HG02884 (cell line): ENCODE measurements at regions not wholly inside any gene's neighbourhood (a gene's known extent, or its start where the extent isn't known, plus 50 kb on each side); places are given as distances from the start of the nearest gene placed in this dataset.

Experiments used
- ATAC-seq: cut with Tn5 transposase; IDR thresholded peaks from one replicate; pipeline ENCODE4 v1.9.1; 2021; ENCODE audit warnings: mild to moderate bottlenecking, moderate library complexity; ENCODE audit not compliant: unreplicated experiment

DNA sequence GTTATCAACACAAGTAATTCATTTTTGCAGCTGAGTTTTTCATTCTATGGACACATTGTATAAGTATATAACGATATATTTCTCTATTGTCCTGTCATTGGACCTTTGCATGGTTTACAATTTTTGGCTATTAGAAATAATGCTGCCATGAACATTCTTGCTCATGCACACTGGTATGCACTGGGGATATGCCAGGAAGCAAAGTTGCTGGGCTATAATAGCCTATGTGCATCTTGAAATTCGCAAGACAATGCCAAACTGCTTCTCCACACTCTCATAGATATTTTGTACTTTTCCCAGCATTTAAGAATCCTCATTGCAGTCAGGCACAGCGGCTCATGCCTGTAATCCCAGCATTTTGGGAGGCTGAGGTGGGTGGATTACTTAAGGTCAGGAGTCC is 852.6 kb upstream of the ID2 start:
- no peak for ATAC-seq

GRCh38 chr2:7830616-7831015 is 851.2 kb upstream of the ID2 start:
- no peak for ATAC-seq

- ATAC-seq = no peak
Measured at GRCh38 chr2:7835151-7835550, 846.7 kb upstream of the ID2 start.

- ATAC-seq = peak; percentile 96
Measured at GRCh38 chr2:7835693-7836680, 845.9 kb upstream of the ID2 start.

DNA sequence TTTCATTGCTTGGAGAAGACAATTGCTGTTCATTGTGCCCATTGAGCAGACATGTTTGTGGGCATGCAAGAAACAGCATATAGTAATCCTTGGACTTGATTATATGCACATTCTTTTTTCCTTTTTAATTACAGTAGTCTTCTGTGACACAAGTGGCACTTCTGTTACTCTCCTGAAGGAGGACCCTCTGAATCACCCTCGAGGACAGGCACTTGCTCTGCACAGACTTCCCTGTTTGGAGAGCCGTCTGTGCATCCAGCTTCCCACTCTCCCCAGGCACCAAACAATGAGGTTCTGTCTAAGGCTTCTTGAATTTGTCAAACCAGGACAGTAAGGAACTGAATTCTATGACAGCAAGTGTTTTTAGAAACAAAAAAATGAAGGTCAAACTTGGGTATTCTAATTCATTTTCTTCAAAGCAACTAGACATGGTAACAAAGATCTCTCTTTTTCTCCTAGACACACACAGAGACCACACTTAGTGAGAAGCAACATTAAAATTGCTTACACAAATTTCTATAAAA is 844.6 kb upstream of the ID2 start:
- ATAC-seq = no peak

- ATAC-seq = no peak
Measured at GRCh38 chr2:7838669-7839068, 843.2 kb upstream of the ID2 start.

DNA sequence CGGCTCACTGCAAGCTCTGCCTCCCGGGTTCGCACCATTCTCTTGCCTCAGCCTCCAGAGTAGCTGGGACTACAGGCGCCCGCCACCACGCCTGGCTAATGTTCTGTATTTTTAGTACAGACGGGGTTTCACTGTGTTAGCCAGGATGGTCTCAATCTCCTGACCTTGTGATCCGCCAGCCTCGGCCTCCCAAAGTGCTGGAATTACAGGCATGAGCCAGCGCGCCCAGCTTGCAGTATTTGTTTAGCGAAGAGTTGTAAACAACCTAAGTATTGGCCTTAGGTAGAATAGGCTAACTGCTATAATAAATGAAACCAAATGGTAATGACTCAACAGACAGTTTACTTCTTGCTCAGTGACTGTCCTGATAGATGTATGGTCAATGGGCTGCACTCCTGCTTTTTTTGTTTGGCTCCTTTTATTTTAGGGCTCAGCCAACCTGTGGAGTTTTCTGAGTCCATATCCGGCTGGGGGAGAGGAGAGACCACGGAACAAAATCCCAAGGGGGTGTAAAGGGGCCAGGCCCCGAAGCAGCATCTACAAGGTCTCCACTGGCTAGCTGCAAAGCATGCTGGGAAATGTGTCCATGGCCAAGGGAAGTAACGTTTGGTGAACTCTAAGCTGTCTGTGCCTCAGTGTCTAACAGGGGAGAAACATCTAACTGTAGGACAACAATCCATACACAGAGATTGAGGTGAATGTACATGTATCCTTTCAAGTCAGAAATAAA is 841.0 kb upstream of the ID2 start:
- no peak for ATAC-seq

GRCh38 chr2:7841751-7842150 is 840.1 kb upstream of the ID2 start:
- no peak for ATAC-seq

DNA sequence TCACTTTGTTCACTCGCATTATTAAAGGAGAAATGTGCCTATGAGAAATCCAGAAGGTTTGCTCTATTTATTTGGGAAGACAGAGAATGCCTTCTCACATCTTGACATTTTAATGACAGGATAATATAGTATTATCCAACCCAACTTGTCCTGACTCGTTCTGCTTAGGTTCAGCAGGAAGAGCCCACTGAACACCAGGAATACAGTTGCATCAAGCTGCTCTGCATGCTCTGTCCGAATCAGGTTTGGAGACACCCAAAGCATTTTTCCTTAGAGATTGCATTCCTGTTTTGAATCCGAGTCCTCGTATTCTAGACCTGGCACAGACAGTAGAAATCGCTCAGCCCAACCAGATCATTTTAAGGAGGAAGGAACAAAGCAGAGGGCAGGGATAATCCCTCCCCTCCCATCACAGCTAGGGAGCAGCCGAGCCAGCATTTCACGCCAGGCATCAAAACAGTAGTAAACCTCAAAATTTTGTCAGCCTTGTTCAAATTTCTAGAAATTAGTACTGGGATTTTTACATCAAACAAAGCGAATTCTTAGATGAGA is 837.4 kb upstream of the ID2 start:
- ATAC-seq = no peak

DNA sequence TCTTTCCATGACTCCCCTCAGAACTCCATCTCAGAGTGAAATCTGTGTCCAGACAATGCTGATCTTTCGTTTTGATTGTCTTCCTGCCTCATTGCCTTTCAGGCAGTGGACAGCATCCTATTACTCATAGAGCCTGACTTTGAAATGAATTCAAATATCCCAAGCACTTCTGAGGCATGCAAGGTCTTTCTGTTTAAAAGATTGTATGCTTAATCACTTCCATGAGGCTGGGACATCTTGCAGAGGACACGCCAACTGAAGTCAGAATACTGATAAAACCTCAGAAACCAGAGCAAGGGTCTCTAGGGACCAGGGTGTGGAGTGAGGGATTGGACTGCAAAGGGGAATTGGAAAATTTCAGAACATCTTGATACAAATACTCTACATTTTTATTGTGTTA is 836.5 kb upstream of the ID2 start:
- ATAC-seq = no peak

- no peak for ATAC-seq
Measured at GRCh38 chr2:7846607-7847006, 835.2 kb upstream of the ID2 start.

DNA sequence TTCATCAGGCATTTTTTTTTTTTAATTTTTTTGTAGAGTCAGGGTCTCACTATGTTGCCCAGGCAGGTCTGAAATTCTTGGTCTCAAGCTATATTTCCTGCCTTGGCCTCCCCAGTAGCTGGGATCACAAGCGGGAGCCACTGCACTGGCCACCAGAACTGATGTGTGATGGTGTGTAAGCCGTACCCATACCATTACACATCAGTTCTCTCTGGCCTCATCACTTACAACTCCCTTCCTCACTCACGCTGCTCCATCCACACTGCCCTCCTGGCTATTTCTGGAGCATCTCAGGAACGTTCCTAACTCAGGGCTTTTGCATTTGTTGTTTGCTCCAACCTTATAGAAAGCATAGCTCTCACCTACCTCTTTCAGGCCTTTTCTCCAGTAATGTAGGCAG is 834.5 kb upstream of the ID2 start:
- ATAC-seq = no peak

DNA sequence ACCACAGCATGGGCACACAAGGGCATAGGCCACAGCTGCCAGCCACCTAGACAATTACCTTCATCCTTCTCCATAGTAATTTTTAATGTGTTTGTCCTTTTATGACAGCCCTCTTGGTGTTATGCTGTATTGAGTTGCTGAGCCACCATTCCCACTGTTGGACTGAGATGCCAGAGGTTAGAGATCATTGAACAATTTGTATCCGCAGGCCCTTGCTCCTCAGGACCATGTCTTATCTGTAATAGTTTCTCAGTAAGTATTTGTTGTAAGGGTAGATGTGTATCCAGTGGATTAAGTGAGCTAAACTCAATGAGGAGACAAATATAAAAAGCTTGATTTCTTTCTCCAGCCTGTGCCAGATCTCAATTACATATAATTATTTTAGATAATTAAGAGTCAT is 832.8 kb upstream of the ID2 start:
- no peak for ATAC-seq

GRCh38 chr2:7849531-7849930 is 832.3 kb upstream of the ID2 start:
- ATAC-seq = no peak

DNA sequence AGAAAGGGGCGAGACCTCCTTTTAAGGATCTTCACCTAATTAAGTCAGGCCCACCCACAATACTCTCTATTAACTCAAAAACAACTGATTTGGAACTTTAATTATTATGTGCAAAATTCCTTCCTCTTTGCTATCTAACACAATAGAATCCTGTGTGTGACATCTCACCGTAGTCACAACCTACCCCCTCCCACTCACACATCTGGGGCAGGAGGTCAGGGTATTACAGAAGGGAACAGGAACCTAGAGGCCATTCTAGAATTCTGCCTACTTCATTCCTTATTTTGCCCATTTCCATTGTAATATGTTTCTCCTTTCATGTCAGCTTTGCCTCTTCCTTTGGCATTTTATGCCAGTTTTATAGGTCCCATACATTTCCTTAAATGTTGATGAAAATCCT is 829.3 kb upstream of the ID2 start:
- ATAC-seq = no peak

GRCh38 chr2:7857904-7858303 is 824.0 kb upstream of the ID2 start:
- no peak for ATAC-seq

DNA sequence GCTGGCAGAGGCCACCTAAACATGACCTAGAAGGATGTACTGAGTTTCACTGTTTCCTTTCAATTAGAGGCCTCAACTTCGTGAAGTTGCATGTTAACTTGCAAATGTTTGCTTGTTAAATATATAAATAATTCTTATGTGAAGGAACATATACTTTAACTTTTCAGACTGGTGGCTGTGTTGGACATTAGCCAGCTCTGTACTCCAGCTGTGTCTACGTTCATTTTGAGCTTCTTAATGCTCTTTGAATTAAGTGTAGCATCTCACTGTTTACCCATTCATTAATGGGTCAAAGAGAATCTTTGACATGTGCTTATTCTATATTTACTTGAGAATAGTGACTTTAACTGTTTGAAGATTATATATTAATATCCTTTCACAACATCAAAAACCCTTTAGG is 823.2 kb upstream of the ID2 start:
- ATAC-seq = no peak

DNA sequence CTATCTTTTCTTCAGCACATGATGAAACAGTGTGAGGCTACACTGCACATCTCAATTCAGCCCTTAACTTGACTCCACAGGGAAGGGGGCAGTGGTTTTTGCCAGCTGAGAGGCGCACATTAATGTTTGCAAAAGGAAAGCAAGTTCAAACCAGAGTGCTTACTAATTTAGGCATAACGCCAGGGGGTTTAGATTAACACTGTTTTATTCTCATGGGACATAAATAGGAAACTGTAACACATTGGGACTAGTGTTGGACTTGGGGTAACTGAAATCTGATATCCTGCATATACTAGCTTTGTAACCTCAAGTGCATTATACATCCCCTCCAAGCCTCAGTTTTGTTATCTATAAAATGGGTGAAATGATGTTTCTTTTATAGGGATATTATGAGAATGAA is 821.2 kb upstream of the ID2 start:
- ATAC-seq = no peak

GRCh38 chr2:7861910-7862702 is 819.8 kb upstream of the ID2 start:
- ATAC-seq = no peak

DNA sequence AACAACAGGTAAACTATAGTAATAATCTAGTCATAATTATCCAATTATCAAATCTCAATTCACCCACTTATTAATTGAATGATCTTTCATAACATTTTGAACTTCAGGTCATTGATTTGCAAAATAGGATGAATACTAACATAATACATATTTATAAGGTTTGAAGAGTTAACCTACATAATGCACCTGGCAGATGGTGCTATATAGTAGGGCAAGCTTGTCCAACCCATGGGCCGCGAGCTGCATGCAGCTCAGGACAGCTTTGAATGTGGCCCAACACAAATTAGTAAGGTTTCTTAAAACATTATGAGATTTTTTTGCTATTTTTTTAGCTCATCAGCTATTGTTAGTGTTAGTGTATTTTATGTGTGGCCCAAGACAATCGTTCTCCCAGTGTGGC is 815.8 kb upstream of the ID2 start:
- ATAC-seq = no peak

DNA sequence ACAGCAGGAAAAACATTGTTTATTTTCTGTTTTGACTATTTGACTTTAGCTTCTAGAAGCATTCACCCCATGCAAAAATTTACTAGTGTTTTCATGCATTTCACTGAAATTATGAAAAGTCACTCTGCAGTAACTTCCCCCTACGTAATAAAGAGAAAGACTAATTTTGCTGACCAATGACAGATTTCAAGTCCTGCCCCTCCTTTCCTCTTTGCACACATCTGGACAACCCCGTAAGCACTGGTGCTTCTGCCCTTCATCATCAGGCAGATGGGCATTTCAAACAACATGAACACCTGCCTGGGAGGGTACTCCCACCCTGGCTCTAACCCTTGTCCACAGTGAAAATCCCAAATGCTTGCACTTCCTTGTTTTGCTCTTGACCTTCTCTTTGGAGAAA is 815.0 kb upstream of the ID2 start:
- ATAC-seq = no peak
